OCI-LY1 (cell line): ENCODE measurements at regions not wholly inside any gene's neighbourhood (a gene's known extent, or its start where the extent isn't known, plus 50 kb on each side); places are given as distances from the start of the nearest gene placed in this dataset.

ENCODE experiments used
- H2AFZ ChIP-seq: fragments of 200-600 bp; sonication (generic), shearing (Covaris generic); 2 replicates; pipeline ENCODE4 v1.6.0; 2014; ENCODE audit warnings: antibody characterized with exemption, mild to moderate bottlenecking, low read length
- H3F3A ChIP-seq: fragments of 200-600 bp; sonication (generic), shearing (Covaris generic); 2 replicates; pipeline ENCODE4 v1.6.0; 2014; ENCODE audit warnings: mild to moderate bottlenecking, antibody characterized with exemption, low read length, moderate library complexity; ENCODE audit not compliant: insufficient read depth
- H3K27ac ChIP-seq: fragments of 200-600 bp; sonication (generic); 2 replicates; pipeline ENCODE4 v1.5.1; 2014; ENCODE audit warnings: low read length, mixed run types, mild to moderate bottlenecking, low read depth; ENCODE audit not compliant: poor library complexity, severe bottlenecking
- H3K27me3 ChIP-seq: fragments of 200-600 bp; sonication (generic); 2 replicates; pipeline ENCODE4 v1.6.0; 2014; ENCODE audit warnings: antibody characterized with exemption, mild to moderate bottlenecking, low read length, moderate library complexity; ENCODE audit not compliant: insufficient read depth
- H3K36me3 ChIP-seq: fragments of 200-600 bp; sonication (generic); 2 replicates; pipeline ENCODE4 v1.6.1; 2014; ENCODE audit warnings: mild to moderate bottlenecking, antibody characterized with exemption, low read length, moderate library complexity, mixed read lengths; ENCODE audit not compliant: insufficient read depth
- H3K4me1 ChIP-seq: fragments of 200-600 bp; sonication (generic); 2 replicates; pipeline ENCODE4 v1.5.1; 2014; ENCODE audit warnings: mild to moderate bottlenecking, low read length, moderate library complexity; ENCODE audit not compliant: insufficient read depth, severe bottlenecking
- H3K4me2 ChIP-seq: fragments of 200-600 bp; sonication (generic), shearing (Covaris generic); 2 replicates; pipeline ENCODE4 v1.6.1; 2014; ENCODE audit warnings: low read length
- H3K4me3 ChIP-seq: fragments of 200-600 bp; sonication (generic); 2 replicates; pipeline ENCODE4 v1.5.1; 2014; ENCODE audit warnings: low read length, low read depth, mild to moderate bottlenecking, mixed read lengths; ENCODE audit not compliant: poor library complexity, severe bottlenecking
- H3K79me2 ChIP-seq: fragments of 200-600 bp; shearing (Covaris generic); 2 replicates; pipeline ENCODE4 v1.6.1; 2016; ENCODE audit warnings: mixed run types, low read length, mixed read lengths; ENCODE audit not compliant: insufficient read depth
- H3K9ac ChIP-seq: fragments of 200-600 bp; sonication (generic), shearing (Covaris generic); 2 replicates; pipeline ENCODE4 v1.6.1; 2014; ENCODE audit warnings: mild to moderate bottlenecking, low read length, mixed read lengths
- H3K9me2 ChIP-seq: fragments of 200-600 bp; sonication (generic), shearing (Covaris generic); 2 replicates; pipeline ENCODE4 v1.6.1; 2014; ENCODE audit warnings: low read depth, mild to moderate bottlenecking, low read length, mixed read lengths
- H3K9me3 ChIP-seq: fragments of 200-600 bp; shearing (Covaris generic); 2 replicates; pipeline ENCODE4 v1.6.1; 2014; ENCODE audit warnings: low read length, mixed read lengths
- H4K20me1 ChIP-seq: fragments of 200-600 bp; sonication (generic), shearing (Covaris generic); 2 replicates; pipeline ENCODE4 v1.6.0; 2016; ENCODE audit warnings: mild to moderate bottlenecking, low read length; ENCODE audit not compliant: insufficient read depth
- CTCF ChIP-seq: fragments of 200-600 bp; sonication (generic), shearing (Covaris generic); IDR thresholded peaks from 2 replicates; pipeline ENCODE4 v1.5.1; 2017; ENCODE audit warnings: mild to moderate bottlenecking, antibody characterized with exemption, low read length, moderate library complexity, mixed read lengths
- EZH2 ChIP-seq: fragments of 200-600 bp; sonication (generic), shearing (Covaris generic); IDR thresholded peaks from 2 replicates; pipeline ENCODE4 v1.8.0; 2017; ENCODE audit warnings: borderline replicate concordance, mixed run types, mild to moderate bottlenecking, antibody characterized with exemption, low read length, moderate library complexity, mixed read lengths

GRCh38 chr2:128692895-128693742 lies 374.5 kb upstream of the HS6ST1 start:
- Histone ChIP-seq H3K4me2 (no peak overlapping the region), H3K4me1 (no peaks in the 10 kb centered on the region), H3K27me3 (no peaks in the 10 kb centered on the region; the same call in 1 of the 2 replicates)

GRCh38 chr2:128693743-128694029 lies 375.0 kb upstream of the HS6ST1 start:
- no peak overlapping the region for H3K9ac ChIP-seq

More at GRCh38 chr2:128692895-128693742, 374.5 kb upstream of the HS6ST1 start:
- H3K9ac ChIP-seq = no peak overlapping the region
- no peaks in the 10 kb centered on the region for H4K20me1 ChIP-seq
- H3K4me3 ChIP-seq = no peak overlapping the region
- no peak for TF ChIP-seq CTCF
- TF ChIP-seq EZH2 = no peak
- H3K79me2 ChIP-seq = no peaks in the 10 kb centered on the region
- no peaks in the 10 kb centered on the region for H3K9me2 ChIP-seq
- no peak overlapping the region for H3K27ac ChIP-seq
- H2AFZ ChIP-seq = no peak overlapping the region
- H3K9me3 ChIP-seq = no peaks in the 10 kb centered on the region
- H3F3A ChIP-seq = no peaks in the 10 kb centered on the region
- no peaks in the 10 kb centered on the region for H3K36me3 ChIP-seq

GRCh38 chr2:128695646-128696220 lies 377.1 kb upstream of the HS6ST1 start:
- Histone ChIP-seq H3K4me3 (no peak overlapping the region), H3K27me3 (no peaks in the 10 kb centered on the region; the same call in 1 of the 2 replicates), H3K4me1 (no peaks in the 10 kb centered on the region), H3K27ac (no peak overlapping the region), H3K36me3 (no peaks in the 10 kb centered on the region), H2AFZ (no peak overlapping the region), H3K79me2 (no peaks in the 10 kb centered on the region), H3K9ac (no peak overlapping the region), H3K9me2 (no peaks in the 10 kb centered on the region), H3F3A (no peaks in the 10 kb centered on the region), H3K4me2 (no peak overlapping the region), H3K9me3 (no peaks in the 10 kb centered on the region), H4K20me1 (no peaks in the 10 kb centered on the region)
- no peak for TF ChIP-seq EZH2
- TF ChIP-seq CTCF = no peak

More at GRCh38 chr2:128693743-128694029, 375.0 kb upstream of the HS6ST1 start:
- TF ChIP-seq EZH2 (no peak), CTCF (no peak)
- H3K36me3 ChIP-seq = no peaks in the 10 kb centered on the region
- no peaks in the 10 kb centered on the region; the same call in 1 of the 2 replicates for H3K27me3 ChIP-seq
- no peaks in the 10 kb centered on the region for H3K79me2 ChIP-seq
- H3K9me3 ChIP-seq = no peaks in the 10 kb centered on the region
- H3K4me2 ChIP-seq = no peak overlapping the region
- H3F3A ChIP-seq = no peaks in the 10 kb centered on the region
- no peaks in the 10 kb centered on the region for H3K4me1 ChIP-seq
- H2AFZ ChIP-seq = no peak overlapping the region
- H3K4me3 ChIP-seq = no peak overlapping the region
- no peaks in the 10 kb centered on the region for H3K9me2 ChIP-seq
- H3K27ac ChIP-seq = no peak overlapping the region
- H4K20me1 ChIP-seq = no peaks in the 10 kb centered on the region
